GM21786 (cell line): ENCODE measurements at regions not wholly inside any gene's neighbourhood (a gene's known extent, or its start where the extent isn't known, plus 50 kb on each side); places are given as distances from the start of the nearest gene placed in this dataset.

ENCODE experiments used
- ATAC-seq: cut with Tn5 transposase; IDR thresholded peaks from one replicate; pipeline ENCODE4 v1.9.1; 2021; ENCODE audit not compliant: unreplicated experiment

GRCh38 chr2:226139759-226140158 lies 659.9 kb downstream of the IRS1 start:
- ATAC-seq, result no peak

- ATAC-seq, result no peak
Measured at GRCh38 chr2:226137201-226137811, 662.3 kb downstream of the IRS1 start.

GRCh38 chr2:226136739-226137138 lies 662.9 kb downstream of the IRS1 start:
- no peak for ATAC-seq

- no peak for ATAC-seq
Measured at GRCh38 chr2:226135861-226136548, 663.6 kb downstream of the IRS1 start.

GRCh38 chr2:226132323-226133215 lies 667.1 kb downstream of the IRS1 start:
- no peak for ATAC-seq

GRCh38 chr2:226131299-226131784 lies 668.3 kb downstream of the IRS1 start:
- ATAC-seq, result no peak

- no peak for ATAC-seq
Measured at GRCh38 chr2:226130192-226130591, 669.4 kb downstream of the IRS1 start.

- no peak for ATAC-seq
Measured at GRCh38 chr2:226127682-226128081, 671.9 kb downstream of the IRS1 start.

GRCh38 chr2:226126104-226126503 lies 673.5 kb downstream of the IRS1 start:
- ATAC-seq, result no peak

GRCh38 chr2:226125176-226125883 lies 674.3 kb downstream of the IRS1 start:
- no peak for ATAC-seq

- ATAC-seq, result no peak
Measured at GRCh38 chr2:226124548-226125011, 675.0 kb downstream of the IRS1 start.

GRCh38 chr2:226123300-226123699 lies 676.3 kb downstream of the IRS1 start:
- no peak for ATAC-seq

GRCh38 chr2:226122041-226122440 lies 677.6 kb downstream of the IRS1 start:
- ATAC-seq, result no peak

- no peak for ATAC-seq
Measured at GRCh38 chr2:226121046-226121738, 678.4 kb downstream of the IRS1 start.

- no peak for ATAC-seq
Measured at GRCh38 chr2:226118471-226119429, 680.9 kb downstream of the IRS1 start.

GRCh38 chr2:226117510-226118065 lies 682.0 kb downstream of the IRS1 start:
- no peak for ATAC-seq

GRCh38 chr2:226116346-226116745 lies 683.3 kb downstream of the IRS1 start:
- ATAC-seq, result no peak

GRCh38 chr2:226115832-226116200 lies 683.8 kb downstream of the IRS1 start:
- no peak for ATAC-seq
